ENCODE measurements at regions not wholly inside any gene's neighbourhood (a gene's known extent, or its start where the extent isn't known, plus 50 kb on each side); places are given as distances from the start of the nearest gene placed in this dataset.
"Not testable (repeated sequence)": the region's sequence is repeated elsewhere in the genome, so short reads cannot be mapped to it uniquely, and the experiment has no call there.

- no peak for DNase-seq (ENCODE audit: low read depth)
Measured at GRCh38 chr5:103840600-103840999, 278.0 kb upstream of the NUDT12 start.

GRCh38 chr5:103834216-103834615, 271.6 kb upstream of the NUDT12 start:
- no peak for DNase-seq (ENCODE audit: low read depth)

GRCh38 chr5:103829585-103829984, 267.0 kb upstream of the NUDT12 start:
- DNase-seq (ENCODE audit: low read depth), result no peak

GRCh38 chr5:103827976-103828375, 265.4 kb upstream of the NUDT12 start:
- DNase-seq (ENCODE audit: low read depth), result no peak

GRCh38 chr5:103821361-103821760, 258.8 kb upstream of the NUDT12 start:
- DNase-seq (ENCODE audit: low read depth), result no peak

GRCh38 chr5:103808464-103809106, 246.0 kb upstream of the NUDT12 start:
- DNase-seq (ENCODE audit: low read depth), result no peak

GRCh38 chr5:103804711-103805110, 242.1 kb upstream of the NUDT12 start:
- DNase-seq (ENCODE audit: low read depth), result no peak

- no peak for DNase-seq (ENCODE audit: low read depth)
Measured at GRCh38 chr5:103801681-103802080, 239.1 kb upstream of the NUDT12 start.

GRCh38 chr5:103800741-103801495, 238.3 kb upstream of the NUDT12 start:
- DNase-seq (ENCODE audit: low read depth), result no peak

- no peak for DNase-seq (ENCODE audit: low read depth)
Measured at GRCh38 chr5:103793595-103794182, 231.1 kb upstream of the NUDT12 start.

- no peak for DNase-seq (ENCODE audit: low read depth)
Measured at GRCh38 chr5:103785569-103785968, 223.0 kb upstream of the NUDT12 start.

GRCh38 chr5:103783669-103784068, 221.1 kb upstream of the NUDT12 start:
- no peak for DNase-seq (ENCODE audit: low read depth)

- no peak for DNase-seq (ENCODE audit: low read depth)
Measured at GRCh38 chr5:103780794-103781193, 218.2 kb upstream of the NUDT12 start.

- DNase-seq (ENCODE audit: low read depth), result no peak
Measured at GRCh38 chr5:103774721-103775120, 212.1 kb upstream of the NUDT12 start.

- no peak for DNase-seq (ENCODE audit: low read depth)
Measured at GRCh38 chr5:103772248-103772647, 209.7 kb upstream of the NUDT12 start.

GRCh38 chr5:103764403-103764802, 201.8 kb upstream of the NUDT12 start:
- no peak for DNase-seq (ENCODE audit: low read depth)

GRCh38 chr5:103758996-103759395, 196.4 kb upstream of the NUDT12 start:
- DNase-seq (ENCODE audit: low read depth), result no peak

- no peak for DNase-seq (ENCODE audit: low read depth)
Measured at GRCh38 chr5:103755974-103756373, 193.4 kb upstream of the NUDT12 start.

- no peak for DNase-seq (ENCODE audit: low read depth)
Measured at GRCh38 chr5:103745353-103746065, 182.9 kb upstream of the NUDT12 start.

GRCh38 chr5:103744159-103744558, 181.6 kb upstream of the NUDT12 start:
- DNase-seq (ENCODE audit: low read depth), result peak; percentile 5

- no peak for DNase-seq (ENCODE audit: low read depth)
Measured at GRCh38 chr5:103743421-103743820, 180.8 kb upstream of the NUDT12 start.

GRCh38 chr5:103741984-103742383, 179.4 kb upstream of the NUDT12 start:
- no peak for DNase-seq (ENCODE audit: low read depth)

GRCh38 chr5:103736343-103736742, 173.8 kb upstream of the NUDT12 start:
- DNase-seq (ENCODE audit: low read depth), result not testable (repeated sequence)
